HCT116 (cell line): ENCODE measurements at regions not wholly inside any gene's neighbourhood (a gene's known extent, or its start where the extent isn't known, plus 50 kb on each side); places are given as distances from the start of the nearest gene placed in this dataset.

ENCODE experiments used
- ATAC-seq: fragments of 200-7000 bp; cut with Tn5 transposase; 2 replicates; pipeline ENCODE4 v1.9.1; 2020; ENCODE audit warnings: mild to moderate bottlenecking, moderate library complexity
- BruUV-seq: library from RNA; stranded (reverse); fragments of 400-500 nt; replicated peaks from 2 replicates; lab custom pipeline; 2021; lab: Mats Ljungman, UMichigan
- CTCF ChIA-PET: fragments of 300-600 bp; sonication (Branson Sonifier 250); formaldehyde crosslinking; loops from one replicate; lab custom pipeline; 2021; ENCODE audit warnings: antibody characterized with exemption; lab: Charles Lee
- POLR2A ChIA-PET: fragments of 300-600, 350-600 bp; sonication (Branson Sonifier 250); formaldehyde crosslinking; loops from one replicate; lab custom pipeline; 2021; ENCODE audit warnings: antibody characterized with exemption; lab: Charles Lee
- RAD21 ChIA-PET, 2 experiments: fragments of 300-600 bp; sonication (Branson Sonifier 250); formaldehyde crosslinking; loops; one replicate each; lab custom pipeline; 2023; ENCODE audit warnings: low total read pairs in 2 of 2; ENCODE audit not compliant: uncharacterized antibody in 2 of 2, unreplicated experiment in 2 of 2, low non-redundant PET in 1 of 2; lab: Charles Lee
- DNase-seq: peaks from one replicate; pipeline ENCODE4 v3.0.0-alpha.2; 2010; ENCODE audit warnings: low read depth, low spot score
- H2AFZ ChIP-seq: fragments of 200-600 bp; shearing (Covaris generic), sonication (generic); 2 replicates; pipeline ENCODE4 v1.6.1; 2017; ENCODE audit warnings: low read depth, mixed run types, mixed read lengths, antibody characterized with exemption, low read length; ENCODE audit not compliant: poor library complexity, severe bottlenecking
- H3K27ac ChIP-seq: 2 replicates; pipeline ENCODE4 v1.5.1; 2012; ENCODE audit warnings: low read depth, low read length
- H3K27me3 ChIP-seq: fragments of 200-600 bp; sonication (generic); 2 replicates; pipeline ENCODE4 v1.6.1; 2016; ENCODE audit warnings: mixed run types, low read length, mixed read lengths; ENCODE audit not compliant: insufficient read depth
- H3K36me3 ChIP-seq, 2 experiments: fragments of 200-500 bp in 1 of 2; fragments of 200-600 bp in 1 of 2; sonication (Bioruptor generic) in 1 of 2; sonication (generic) in 1 of 2; 2 replicates each; pipeline versions ENCODE4 v1.5.1 to v1.6.1; 2014 to 2016; ENCODE audit warnings: low read length in 2 of 2, inconsistent platforms in 1 of 2, mixed read lengths in 1 of 2, mixed run types in 1 of 2; ENCODE audit not compliant: insufficient read depth in 2 of 2, control insufficient read depth in 1 of 2
- H3K4me1 ChIP-seq, 2 experiments: fragments of 200-600 bp in 1 of 2; sonication (generic) in 1 of 2; 2 replicates each; pipeline versions ENCODE4 v1.5.1 to v1.6.1; 2012 to 2017; ENCODE audit warnings: low read length in 2 of 2, inconsistent platforms in 1 of 2, mild to moderate bottlenecking in 1 of 2, mixed read lengths in 1 of 2, mixed run types in 1 of 2, moderate library complexity in 1 of 2; ENCODE audit not compliant: insufficient read depth in 2 of 2, control insufficient read depth in 1 of 2
- H3K4me2 ChIP-seq: fragments of 200-600 bp; sonication (generic); 2 replicates; pipeline ENCODE4 v1.6.1; 2017; ENCODE audit warnings: mixed run types, low read length, mixed read lengths
- H3K4me3 ChIP-seq, 2 experiments: fragments of 200-600 bp in 1 of 2; sonication (generic) in 1 of 2; replicated peaks in 1 of 2; 2 replicates each; pipeline ENCODE4 v1.5.1; 2011 to 2016; ENCODE audit warnings: low read length in 2 of 2, control low read depth in 1 of 2, low read depth in 1 of 2, mild to moderate bottlenecking in 1 of 2, mixed read lengths in 1 of 2, mixed run types in 1 of 2
- H3K79me2 ChIP-seq: fragments of 200-600 bp; sonication (generic); 2 replicates; pipeline ENCODE4 v1.6.1; 2017; ENCODE audit warnings: mild to moderate bottlenecking, mixed run types, low read length, moderate library complexity, mixed read lengths; ENCODE audit not compliant: insufficient read depth
- H3K9ac ChIP-seq: fragments of 200-600 bp; sonication (generic); 2 replicates; pipeline ENCODE4 v1.6.1; 2016; ENCODE audit warnings: low read length, mixed read lengths
- H3K9me2 ChIP-seq: fragments of 200-600 bp; sonication (generic), shearing (Covaris generic); 2 replicates; pipeline ENCODE4 v1.6.1; 2017; ENCODE audit warnings: mixed run types, mild to moderate bottlenecking, moderate library complexity; ENCODE audit not compliant: insufficient read depth
- H3K9me3 ChIP-seq, 2 experiments: fragments of 200-500 bp in 1 of 2; fragments of 200-600 bp in 1 of 2; sonication (Bioruptor generic) in 1 of 2; sonication (generic) in 1 of 2; 2 replicates each; pipeline ENCODE4 v1.6.1; 2014 to 2017; ENCODE audit warnings: low read length in 2 of 2, mixed read lengths in 2 of 2, inconsistent platforms in 1 of 2, low read depth in 1 of 2, mild to moderate bottlenecking in 1 of 2, mixed run types in 1 of 2, moderate library complexity in 1 of 2; ENCODE audit not compliant: control insufficient read depth in 1 of 2, insufficient read depth in 1 of 2
- H4K20me1 ChIP-seq: fragments of 200-600 bp; sonication (generic), shearing (Covaris generic); 2 replicates; pipeline ENCODE4 v1.6.1; 2017; ENCODE audit warnings: mixed run types, mild to moderate bottlenecking, moderate library complexity; ENCODE audit not compliant: insufficient read depth
- CEBPB ChIP-seq: IDR thresholded peaks from 2 replicates; pipeline ENCODE4 v1.6.1; 2012; ENCODE audit warnings: low read depth
- EGR1 ChIP-seq: IDR thresholded peaks from 2 replicates; pipeline ENCODE4 v1.6.1; 2012; ENCODE audit warnings: low read depth
- EZH2phosphoT487 ChIP-seq: fragments of 200-600 bp; IDR thresholded peaks from 2 replicates; pipeline ENCODE4 v1.6.1; 2018; ENCODE audit warnings: antibody characterized with exemption, borderline replicate concordance
- POLR2AphosphoS5 ChIP-seq: IDR thresholded peaks from 2 replicates; pipeline ENCODE4 v1.6.1; 2011; ENCODE audit warnings: mild to moderate bottlenecking, low read depth, low read length, moderate library complexity
- TCF7L2 ChIP-seq: IDR thresholded peaks from 2 replicates; pipeline ENCODE4 v1.7.0; 2011; ENCODE audit warnings: borderline replicate concordance, inconsistent platforms; ENCODE audit not compliant: insufficient read depth, insufficient read length; ENCODE audit errors: extremely low read depth
- ZNF274 ChIP-seq: fragments of 200-500 bp; sonication (Bioruptor generic); IDR thresholded peaks from 2 replicates; pipeline ENCODE4 v1.6.1; 2014; ENCODE audit warnings: mild to moderate bottlenecking, low read depth, low read length, inconsistent platforms
- intact Hi-C: fragments of 100-400 bp; cut with micrococcal nuclease; formaldehyde crosslinking; loops from 2 replicates; pipeline ENCODE4 v1.10.0; 2022
- TF ChIP-seq, protein P1 (sequence below): IDR thresholded peaks from 2 replicates; pipeline ENCODE4 v1.6.1; 2012; ENCODE audit warnings: low read depth

DNA sequence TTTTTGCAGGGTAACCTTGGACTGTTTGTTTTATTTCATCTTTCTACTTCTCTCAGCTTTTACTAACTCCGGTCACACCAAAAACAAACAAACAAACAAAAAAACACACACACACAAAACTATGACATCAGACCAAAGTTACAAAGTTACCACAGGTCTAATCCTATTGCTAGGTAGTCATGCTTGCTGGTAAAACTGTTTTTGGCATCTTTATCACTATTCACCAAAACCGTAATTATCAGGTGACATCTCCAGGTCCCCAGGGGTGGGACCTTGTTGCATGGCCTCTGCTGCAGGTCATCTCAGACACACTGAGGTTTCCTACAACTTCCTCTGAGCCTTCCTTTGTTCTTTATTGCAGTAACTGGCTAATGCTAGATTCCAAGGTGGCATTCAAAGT, 162.3 kb downstream of the ABCA8 start:
- no peaks in the 10 kb centered on the region for H3K79me2 ChIP-seq
- DNase-seq, result no peak
- no peak for ATAC-seq
- H3K4me3 ChIP-seq, result no peak overlapping the region
- intact Hi-C loops, result loop anchor here (5.0 kb wide), 1 partner anchor 114 kb away; no protein-coding TSS in a partner anchor
- H4K20me1 ChIP-seq, result no peaks in the 10 kb centered on the region
- ChIA-PET POLR2A (no interaction called here), RAD21 (no interaction called here), CTCF (interaction anchor here (1.7 to 2.2 kb wide), 2 partner anchors 11 to 114 kb away, joined by 5 read pairs; no protein-coding TSS in a partner anchor)
- H3K9ac ChIP-seq, result no peak overlapping the region
- BruUV-seq, result no TSS peak
- H3K9me3 ChIP-seq, result no peaks in the 10 kb centered on the region
- no peak overlapping the region for H3K27ac ChIP-seq
- H2AFZ ChIP-seq, result no peak overlapping the region
- no peaks in the 10 kb centered on the region for H3K27me3 ChIP-seq
- TF ChIP-seq, protein P1, sequence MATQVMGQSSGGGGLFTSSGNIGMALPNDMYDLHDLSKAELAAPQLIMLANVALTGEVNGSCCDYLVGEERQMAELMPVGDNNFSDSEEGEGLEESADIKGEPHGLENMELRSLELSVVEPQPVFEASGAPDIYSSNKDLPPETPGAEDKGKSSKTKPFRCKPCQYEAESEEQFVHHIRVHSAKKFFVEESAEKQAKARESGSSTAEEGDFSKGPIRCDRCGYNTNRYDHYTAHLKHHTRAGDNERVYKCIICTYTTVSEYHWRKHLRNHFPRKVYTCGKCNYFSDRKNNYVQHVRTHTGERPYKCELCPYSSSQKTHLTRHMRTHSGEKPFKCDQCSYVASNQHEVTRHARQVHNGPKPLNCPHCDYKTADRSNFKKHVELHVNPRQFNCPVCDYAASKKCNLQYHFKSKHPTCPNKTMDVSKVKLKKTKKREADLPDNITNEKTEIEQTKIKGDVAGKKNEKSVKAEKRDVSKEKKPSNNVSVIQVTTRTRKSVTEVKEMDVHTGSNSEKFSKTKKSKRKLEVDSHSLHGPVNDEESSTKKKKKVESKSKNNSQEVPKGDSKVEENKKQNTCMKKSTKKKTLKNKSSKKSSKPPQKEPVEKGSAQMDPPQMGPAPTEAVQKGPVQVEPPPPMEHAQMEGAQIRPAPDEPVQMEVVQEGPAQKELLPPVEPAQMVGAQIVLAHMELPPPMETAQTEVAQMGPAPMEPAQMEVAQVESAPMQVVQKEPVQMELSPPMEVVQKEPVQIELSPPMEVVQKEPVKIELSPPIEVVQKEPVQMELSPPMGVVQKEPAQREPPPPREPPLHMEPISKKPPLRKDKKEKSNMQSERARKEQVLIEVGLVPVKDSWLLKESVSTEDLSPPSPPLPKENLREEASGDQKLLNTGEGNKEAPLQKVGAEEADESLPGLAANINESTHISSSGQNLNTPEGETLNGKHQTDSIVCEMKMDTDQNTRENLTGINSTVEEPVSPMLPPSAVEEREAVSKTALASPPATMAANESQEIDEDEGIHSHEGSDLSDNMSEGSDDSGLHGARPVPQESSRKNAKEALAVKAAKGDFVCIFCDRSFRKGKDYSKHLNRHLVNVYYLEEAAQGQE, result no peak
- TF ChIP-seq POLR2AphosphoS5 (no peak), EGR1 (no peak), TCF7L2 (no peak), CEBPB (no peak), ZNF274 (no peak), EZH2phosphoT487 (no peak)
- TF ChIP-seq, all 23 proteins: peak for 0
- Histone ChIP-seq H3K9me2 (no peaks in the 10 kb centered on the region), H3K4me2 (no peak overlapping the region), H3K36me3 (no peaks in the 10 kb centered on the region), H3K4me1 (peaks cover 0 to 4% of the 10 kb centered on the region in 2 experiments; a peak in 2 of 4 replicates)
